HG03378 (cell line): ENCODE measurements at regions not wholly inside any gene's neighbourhood (a gene's known extent, or its start where the extent isn't known, plus 50 kb on each side); places are given as distances from the start of the nearest gene placed in this dataset.
"Not testable (repeated sequence)": the region's sequence is repeated elsewhere in the genome, so short reads cannot be mapped to it uniquely, and the experiment has no call there.

Experiments used
- ATAC-seq: cut with Tn5 transposase; IDR thresholded peaks from one replicate; pipeline ENCODE4 v1.9.1; 2021; ENCODE audit warnings: mild to moderate bottlenecking, moderate library complexity; ENCODE audit not compliant: unreplicated experiment

GRCh38 chr16:60605652-60606051 is 1430.6 kb downstream of the CDH8 start:
- ATAC-seq, result not testable (repeated sequence)

- no peak for ATAC-seq
These were observed 1431.1 kb downstream of the CDH8 start for GRCh38 chr16:60605176-60605575.

- no peak for ATAC-seq
These were observed 1449.7 kb downstream of the CDH8 start for GRCh38 chr16:60586493-60586892.

- no peak for ATAC-seq
These were observed 1453.7 kb downstream of the CDH8 start for GRCh38 chr16:60582528-60582927.

GRCh38 chr16:60566901-60567300 is 1469.3 kb downstream of the CDH8 start:
- no peak for ATAC-seq

GRCh38 chr16:60564588-60564987 is 1471.7 kb downstream of the CDH8 start:
- no peak for ATAC-seq

- no peak for ATAC-seq
These were observed 1473.1 kb downstream of the CDH8 start for GRCh38 chr16:60563166-60563565.

GRCh38 chr16:60558936-60559335 is 1477.3 kb downstream of the CDH8 start:
- ATAC-seq, result no peak

GRCh38 chr16:60553090-60553757 is 1483.0 kb downstream of the CDH8 start:
- ATAC-seq, result no peak

GRCh38 chr16:60541535-60541934 is 1494.7 kb downstream of the CDH8 start:
- ATAC-seq, result no peak

GRCh38 chr16:60510941-60511340 is 1525.3 kb downstream of the CDH8 start:
- no peak for ATAC-seq

GRCh38 chr16:60510208-60510607 is 1526.0 kb downstream of the CDH8 start:
- ATAC-seq, result no peak

GRCh38 chr16:60491273-60491672 is 1545.0 kb downstream of the CDH8 start:
- no peak for ATAC-seq

GRCh38 chr16:60485872-60486489 is 1550.3 kb downstream of the CDH8 start:
- no peak for ATAC-seq

- no peak for ATAC-seq
These were observed 1551.3 kb downstream of the CDH8 start for GRCh38 chr16:60484901-60485300.

GRCh38 chr16:60481591-60481990 is 1554.6 kb downstream of the CDH8 start:
- no peak for ATAC-seq

GRCh38 chr16:60478810-60479209 is 1557.4 kb downstream of the CDH8 start:
- no peak for ATAC-seq

GRCh38 chr16:60463986-60464385 is 1572.3 kb downstream of the CDH8 start:
- ATAC-seq, result no peak

GRCh38 chr16:60459463-60459862 is 1576.8 kb downstream of the CDH8 start:
- no peak for ATAC-seq

GRCh38 chr16:60458255-60458654 is 1578.0 kb downstream of the CDH8 start:
- no peak for ATAC-seq

GRCh38 chr16:60452646-60453045 is 1583.6 kb downstream of the CDH8 start:
- no peak for ATAC-seq

GRCh38 chr16:60438894-60439293 is 1597.3 kb downstream of the CDH8 start:
- no peak for ATAC-seq

- no peak for ATAC-seq
These were observed 1603.8 kb downstream of the CDH8 start for GRCh38 chr16:60432472-60432871.
